ENCODE measurements at regions not wholly inside any gene's neighbourhood (a gene's known extent, or its start where the extent isn't known, plus 50 kb on each side); places are given as distances from the start of the nearest gene placed in this dataset.

DNA sequence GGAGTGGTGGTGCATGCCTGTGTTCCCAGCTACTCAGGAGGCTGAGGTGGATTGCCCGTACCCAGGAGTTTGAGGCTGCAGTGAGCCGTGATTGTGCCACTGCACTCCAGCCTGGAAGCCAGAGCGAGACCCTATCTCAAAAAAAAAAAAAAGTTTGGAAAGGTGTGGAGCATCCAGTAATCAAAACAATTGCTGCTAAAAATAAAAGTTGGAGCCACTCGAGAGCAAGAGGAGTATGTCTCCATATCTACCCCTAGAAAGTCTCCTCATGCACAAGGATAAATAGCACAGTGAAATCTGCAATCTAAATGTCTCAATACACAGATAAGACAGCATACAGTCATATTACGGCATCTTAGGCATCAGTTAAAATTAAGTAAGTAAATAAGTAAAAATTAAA, 81.5 kb upstream of the NEBL start:
- no TSS peak for BruUV-seq (replicated peaks)
- Histone ChIP-seq H3K4me1 (ENCODE audit: control insufficient read depth, insufficient read depth, low read length) (no peaks in the 10 kb centered on the region; the same call in 1 of the 2 replicates), H3K9me3 (ENCODE audit: control insufficient read depth, insufficient read depth, low read depth, low read length) (no peaks in the 10 kb centered on the region), H3K4me3 (ENCODE audit: low read depth in 2 of 2, low read length in 2 of 2) (no peak overlapping the region), H3K27ac (ENCODE audit: low read length) (no peak overlapping the region), H3K27me3 (ENCODE audit: control insufficient read depth, insufficient read depth, low read length) (no peaks in the 10 kb centered on the region), H3K36me3 (ENCODE audit: control insufficient read depth, insufficient read depth, low read length) (no peaks in the 10 kb centered on the region)
- no peak for TF ChIP-seq SIN3A (IDR thresholded peaks at IDR 0.05; ENCODE audit: borderline replicate concordance, insufficient read depth, low read depth, low read length)
- no peak for TF ChIP-seq REST (IDR thresholded peaks at IDR 0.05; ENCODE audit: insufficient read depth in 1 of 2, low read depth in 2 of 2, low read length in 1 of 2)
- TF ChIP-seq, protein P1, sequence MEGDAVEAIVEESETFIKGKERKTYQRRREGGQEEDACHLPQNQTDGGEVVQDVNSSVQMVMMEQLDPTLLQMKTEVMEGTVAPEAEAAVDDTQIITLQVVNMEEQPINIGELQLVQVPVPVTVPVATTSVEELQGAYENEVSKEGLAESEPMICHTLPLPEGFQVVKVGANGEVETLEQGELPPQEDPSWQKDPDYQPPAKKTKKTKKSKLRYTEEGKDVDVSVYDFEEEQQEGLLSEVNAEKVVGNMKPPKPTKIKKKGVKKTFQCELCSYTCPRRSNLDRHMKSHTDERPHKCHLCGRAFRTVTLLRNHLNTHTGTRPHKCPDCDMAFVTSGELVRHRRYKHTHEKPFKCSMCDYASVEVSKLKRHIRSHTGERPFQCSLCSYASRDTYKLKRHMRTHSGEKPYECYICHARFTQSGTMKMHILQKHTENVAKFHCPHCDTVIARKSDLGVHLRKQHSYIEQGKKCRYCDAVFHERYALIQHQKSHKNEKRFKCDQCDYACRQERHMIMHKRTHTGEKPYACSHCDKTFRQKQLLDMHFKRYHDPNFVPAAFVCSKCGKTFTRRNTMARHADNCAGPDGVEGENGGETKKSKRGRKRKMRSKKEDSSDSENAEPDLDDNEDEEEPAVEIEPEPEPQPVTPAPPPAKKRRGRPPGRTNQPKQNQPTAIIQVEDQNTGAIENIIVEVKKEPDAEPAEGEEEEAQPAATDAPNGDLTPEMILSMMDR (IDR thresholded peaks at IDR 0.05), result no peak
- TF ChIP-seq TCF7L2 (IDR thresholded peaks at IDR 0.05; ENCODE audit: low read depth, low read length), result no peak
- TF ChIP-seq POLR2AphosphoS5 (IDR thresholded peaks at IDR 0.05; ENCODE audit: low read depth, low read length), result no peak
- in situ Hi-C loops (cut with HindIII; ENCODE audit: low pct_unique_long_range_greater_than_20kb, low sequenced_read_pairs) (no loop called here), intact Hi-C loops (cut with micrococcal nuclease; ENCODE audit: unreplicated experiment) (no loop called here)
- ATAC-seq (no peak), DNase-seq (ENCODE audit: low read depth, low spot score) (no peak)
- CTCF ChIA-PET, result no interaction called here
- POLR2A ChIA-PET, result no interaction called here

GRCh38 chr10:20977300-20977699, 80.2 kb upstream of the NEBL start:
- CTCF ChIA-PET, result no interaction called here
- POLR2A ChIA-PET, result no interaction called here
- no peaks in the 10 kb centered on the region; the same call in 1 of the 2 replicates for H3K4me1 ChIP-seq (ENCODE audit: control insufficient read depth, insufficient read depth, low read length)
- no peaks in the 10 kb centered on the region for H3K27me3 ChIP-seq (ENCODE audit: control insufficient read depth, insufficient read depth, low read length)
- in situ Hi-C loops (cut with HindIII; ENCODE audit: low pct_unique_long_range_greater_than_20kb, low sequenced_read_pairs), result no loop called here
- H3K27ac ChIP-seq (ENCODE audit: low read length), result no peak overlapping the region
- H3K9me3 ChIP-seq (ENCODE audit: control insufficient read depth, insufficient read depth, low read depth, low read length), result no peaks in the 10 kb centered on the region
- ATAC-seq, result no peak
- TF ChIP-seq, protein P1 (IDR thresholded peaks at IDR 0.05), result no peak
- TF ChIP-seq POLR2AphosphoS5 (IDR thresholded peaks at IDR 0.05; ENCODE audit: low read depth, low read length), result no peak
- TF ChIP-seq REST (IDR thresholded peaks at IDR 0.05; ENCODE audit: insufficient read depth in 1 of 2, low read depth in 2 of 2, low read length in 1 of 2), result no peak
- no peak for TF ChIP-seq SIN3A (IDR thresholded peaks at IDR 0.05; ENCODE audit: borderline replicate concordance, insufficient read depth, low read depth, low read length)
- TF ChIP-seq TCF7L2 (IDR thresholded peaks at IDR 0.05; ENCODE audit: low read depth, low read length), result no peak
- no peak overlapping the region for H3K4me3 ChIP-seq (ENCODE audit: low read depth in 2 of 2, low read length in 2 of 2)
- H3K36me3 ChIP-seq (ENCODE audit: control insufficient read depth, insufficient read depth, low read length), result no peaks in the 10 kb centered on the region
- no TSS peak for BruUV-seq (replicated peaks)
- intact Hi-C loops (cut with micrococcal nuclease; ENCODE audit: unreplicated experiment), result no loop called here
- DNase-seq (ENCODE audit: low read depth, low spot score), result no peak
